COLO668 (cell line): ENCODE measurements at regions not wholly inside any gene's neighbourhood (a gene's known extent, or its start where the extent isn't known, plus 50 kb on each side); places are given as distances from the start of the nearest gene placed in this dataset.

Experiments
- DNase-seq: peaks from one replicate; lab custom pipeline; 2025; ENCODE audit not compliant: unreplicated experiment; lab: John Stamatoyannopoulos, UW

- DNase-seq, result no peak
Measured at GRCh38 chr14:97748616-97749015, 951.4 kb downstream of the VRK1 start.

GRCh38 chr14:97757491-97757890, 960.3 kb downstream of the VRK1 start:
- no peak for DNase-seq

GRCh38 chr14:97760050-97760449, 962.9 kb downstream of the VRK1 start:
- no peak for DNase-seq

GRCh38 chr14:97762386-97762785, 965.2 kb downstream of the VRK1 start:
- no peak for DNase-seq

- DNase-seq, result no peak
Measured at GRCh38 chr14:97771340-97772045, 974.3 kb downstream of the VRK1 start.

- DNase-seq, result no peak
Measured at GRCh38 chr14:97773598-97773997, 976.4 kb downstream of the VRK1 start.

GRCh38 chr14:97776890-97777558, 979.8 kb downstream of the VRK1 start:
- no peak for DNase-seq

- DNase-seq, result no peak
Measured at GRCh38 chr14:97777622-97778355, 980.6 kb downstream of the VRK1 start.

- no peak for DNase-seq
Measured at GRCh38 chr14:97779140-97779539, 982.0 kb downstream of the VRK1 start.

GRCh38 chr14:97780804-97781203, 983.6 kb downstream of the VRK1 start:
- DNase-seq, result no peak

- DNase-seq, result no peak
Measured at GRCh38 chr14:97781961-97782360, 984.8 kb downstream of the VRK1 start.

- no peak for DNase-seq
Measured at GRCh38 chr14:97782871-97783414, 985.8 kb downstream of the VRK1 start.

- no peak for DNase-seq
Measured at GRCh38 chr14:97785495-97785894, 988.3 kb downstream of the VRK1 start.

GRCh38 chr14:97788364-97788763, 991.2 kb downstream of the VRK1 start:
- DNase-seq, result no peak

- no peak for DNase-seq
Measured at GRCh38 chr14:97788846-97789526, 991.8 kb downstream of the VRK1 start.

- no peak for DNase-seq
Measured at GRCh38 chr14:97791072-97791471, 993.9 kb downstream of the VRK1 start.

GRCh38 chr14:97791906-97792305, 994.7 kb downstream of the VRK1 start:
- no peak for DNase-seq

GRCh38 chr14:97796511-97796910, 999.3 kb downstream of the VRK1 start:
- no peak for DNase-seq

- no peak for DNase-seq
Measured at GRCh38 chr14:97798176-97798575, 1001.0 kb downstream of the VRK1 start.

GRCh38 chr14:97802430-97803373, 1005.5 kb downstream of the VRK1 start:
- DNase-seq, result no peak
